Osteocyte (in vitro differentiated cells): ENCODE measurements at regions not wholly inside any gene's neighbourhood (a gene's known extent, or its start where the extent isn't known, plus 50 kb on each side); places are given as distances from the start of the nearest gene placed in this dataset.
"Not testable (repeated sequence)": the region's sequence is repeated elsewhere in the genome, so short reads cannot be mapped to it uniquely, and the experiment has no call there.

ENCODE experiments used
- DNase-seq: peaks from one replicate; pipeline ENCODE4 v3.0.0; 2021; ENCODE audit warnings: mixed read lengths; ENCODE audit not compliant: unreplicated experiment; ENCODE audit errors: extremely low spot score
- H3K27ac Mint-ChIP-seq: one replicate; pipeline ENCODE4 v1.8.0; 2021; ENCODE audit warnings: mild to moderate bottlenecking, mixed read lengths; ENCODE audit not compliant: unreplicated experiment
- H3K27me3 Mint-ChIP-seq: one replicate; pipeline ENCODE4 v1.8.0; 2021; ENCODE audit warnings: mixed read lengths; ENCODE audit not compliant: unreplicated experiment
- H3K36me3 Mint-ChIP-seq: one replicate; pipeline ENCODE4 v1.8.0; 2021; ENCODE audit warnings: mixed read lengths; ENCODE audit not compliant: unreplicated experiment
- H3K4me1 Mint-ChIP-seq: one replicate; pipeline ENCODE4 v1.8.0; 2021; ENCODE audit warnings: mixed read lengths; ENCODE audit not compliant: unreplicated experiment
- H3K4me3 Mint-ChIP-seq: one replicate; pipeline ENCODE4 v1.8.0; 2021; ENCODE audit warnings: mild to moderate bottlenecking, moderate library complexity, mixed read lengths; ENCODE audit not compliant: unreplicated experiment
- H3K9me3 Mint-ChIP-seq: one replicate; pipeline ENCODE4 v1.8.0; 2021; ENCODE audit warnings: mixed read lengths; ENCODE audit not compliant: unreplicated experiment
- TF ChIP-seq, protein P1 (sequence below): fragments of 200-600 bp; sonication (generic); IDR thresholded peaks from 2 replicates; pipeline ENCODE4 v1.5.0; 2021; ENCODE audit warnings: antibody characterized with exemption, mild to moderate bottlenecking, moderate library complexity

DNA sequence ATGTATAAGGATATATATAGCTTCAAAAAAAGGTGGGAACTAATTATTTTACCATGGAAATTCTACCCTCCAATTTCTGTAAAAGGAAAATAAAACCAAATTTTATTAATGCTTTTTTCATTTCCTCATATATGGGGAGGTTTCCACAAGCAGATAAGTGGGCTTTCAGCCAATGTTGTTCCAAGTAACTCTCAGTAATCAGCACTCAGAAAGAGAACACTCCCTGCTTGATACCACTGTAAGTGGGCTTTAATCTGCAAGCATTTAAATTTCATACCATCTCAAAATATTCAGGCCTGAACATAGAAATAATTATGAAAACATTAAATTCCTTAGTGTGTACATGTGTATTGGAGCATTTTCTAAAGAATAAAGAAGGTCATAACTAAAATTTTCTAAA, 827.6 kb downstream of the C12orf50 start:
- Mint-ChIP-seq H3K4me1 (no peaks in the 10 kb centered on the region), H3K27me3 (peaks cover 9% of the 10 kb centered on the region), H3K27ac (no peak overlapping the region), H3K36me3 (no peaks in the 10 kb centered on the region), H3K4me3 (no peak overlapping the region), H3K9me3 (peaks cover 16% of the 10 kb centered on the region)
- no peak for DNase-seq
- TF ChIP-seq, protein P1, sequence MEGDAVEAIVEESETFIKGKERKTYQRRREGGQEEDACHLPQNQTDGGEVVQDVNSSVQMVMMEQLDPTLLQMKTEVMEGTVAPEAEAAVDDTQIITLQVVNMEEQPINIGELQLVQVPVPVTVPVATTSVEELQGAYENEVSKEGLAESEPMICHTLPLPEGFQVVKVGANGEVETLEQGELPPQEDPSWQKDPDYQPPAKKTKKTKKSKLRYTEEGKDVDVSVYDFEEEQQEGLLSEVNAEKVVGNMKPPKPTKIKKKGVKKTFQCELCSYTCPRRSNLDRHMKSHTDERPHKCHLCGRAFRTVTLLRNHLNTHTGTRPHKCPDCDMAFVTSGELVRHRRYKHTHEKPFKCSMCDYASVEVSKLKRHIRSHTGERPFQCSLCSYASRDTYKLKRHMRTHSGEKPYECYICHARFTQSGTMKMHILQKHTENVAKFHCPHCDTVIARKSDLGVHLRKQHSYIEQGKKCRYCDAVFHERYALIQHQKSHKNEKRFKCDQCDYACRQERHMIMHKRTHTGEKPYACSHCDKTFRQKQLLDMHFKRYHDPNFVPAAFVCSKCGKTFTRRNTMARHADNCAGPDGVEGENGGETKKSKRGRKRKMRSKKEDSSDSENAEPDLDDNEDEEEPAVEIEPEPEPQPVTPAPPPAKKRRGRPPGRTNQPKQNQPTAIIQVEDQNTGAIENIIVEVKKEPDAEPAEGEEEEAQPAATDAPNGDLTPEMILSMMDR, result no peak

DNA sequence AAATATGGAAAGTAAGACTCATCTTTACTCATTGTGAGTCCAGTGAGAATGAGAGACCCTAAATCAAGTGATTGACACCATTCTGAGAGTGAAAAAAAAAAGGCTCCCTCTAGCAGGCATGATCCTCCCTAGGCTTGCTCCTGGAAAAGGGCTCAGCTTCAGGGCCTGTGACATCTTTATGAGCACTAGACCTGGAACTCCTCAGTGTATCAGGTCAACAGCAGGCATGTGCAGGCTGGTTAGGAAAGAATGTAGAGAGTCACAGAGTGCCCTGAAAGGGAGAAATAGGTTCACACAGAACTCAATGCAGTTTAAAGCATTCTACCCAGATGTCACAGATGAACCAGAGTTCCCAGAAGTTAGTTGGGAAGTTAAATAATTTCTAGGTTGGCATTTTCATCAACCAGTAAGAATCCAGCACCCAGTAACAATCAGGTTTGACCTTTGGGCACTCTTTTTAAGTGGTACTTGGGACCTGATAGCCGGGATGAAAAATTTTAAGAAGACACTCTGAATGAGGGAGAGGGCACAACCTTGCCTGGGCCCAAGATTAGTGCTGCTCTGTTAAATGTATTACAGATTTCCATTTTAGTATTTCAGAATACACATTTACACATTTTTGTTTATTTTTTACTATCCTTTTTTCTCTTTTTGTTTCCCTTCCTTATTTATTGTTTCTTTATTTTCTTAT, 828.8 kb downstream of the C12orf50 start:
- peaks cover 2% of the 10 kb centered on the region for H3K4me1 Mint-ChIP-seq
- H3K4me3 Mint-ChIP-seq, result no peak overlapping the region
- H3K36me3 Mint-ChIP-seq, result no peaks in the 10 kb centered on the region

DNA sequence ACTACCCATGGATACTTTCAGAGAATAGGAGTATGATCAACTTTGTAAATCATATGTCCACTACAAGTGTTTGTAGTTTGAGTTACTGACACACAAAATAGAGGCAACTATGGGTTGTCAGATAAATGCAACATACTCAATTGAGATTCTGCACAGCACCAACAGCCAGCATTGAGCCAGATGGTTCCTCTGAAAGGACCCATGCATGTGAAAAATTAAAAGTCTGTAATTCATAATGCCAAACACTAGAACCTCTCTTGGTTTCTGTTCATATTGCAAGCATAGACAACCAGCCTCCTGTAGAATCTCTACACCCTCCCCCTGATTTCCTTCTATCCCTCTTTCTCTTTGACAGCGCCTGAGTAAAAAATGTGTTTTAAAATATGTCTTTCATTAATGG, 831.0 kb downstream of the C12orf50 start:
- Mint-ChIP-seq H3K4me1 (peaks cover 2% of the 10 kb centered on the region), H3K36me3 (no peaks in the 10 kb centered on the region), H3K9me3 (no peaks in the 10 kb centered on the region), H3K4me3 (no peak overlapping the region), H3K27me3 (peaks cover 3% of the 10 kb centered on the region), H3K27ac (no peak overlapping the region)
- no peak for DNase-seq
- TF ChIP-seq, protein P1, result no peak

More for the DNA sequence above, 828.8 kb downstream of the C12orf50 start:
- Mint-ChIP-seq H3K27ac (no peak overlapping the region), H3K9me3 (peaks cover 13% of the 10 kb centered on the region), H3K27me3 (peaks cover 9% of the 10 kb centered on the region)
- TF ChIP-seq, protein P1, result no peak
- DNase-seq, result no peak

DNA sequence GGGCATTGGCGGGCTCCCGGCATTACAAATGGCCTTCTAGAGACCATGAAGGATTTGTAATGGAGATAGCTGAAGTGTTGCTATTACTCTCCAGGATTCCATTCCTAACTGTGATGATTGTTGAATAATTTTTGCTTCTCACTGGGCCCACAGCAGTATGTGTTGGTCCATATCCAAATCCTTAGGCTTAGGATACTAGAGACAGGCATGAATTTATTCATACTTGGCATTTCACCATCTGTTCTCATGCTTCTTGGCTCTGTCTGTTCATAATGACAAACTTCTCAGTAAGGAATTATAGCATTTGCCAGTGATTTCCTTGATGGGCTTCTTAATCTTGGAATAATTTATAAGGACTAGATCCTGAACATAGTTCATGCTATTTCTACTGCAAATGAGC, 832.9 kb downstream of the C12orf50 start:
- no peak for DNase-seq

DNA sequence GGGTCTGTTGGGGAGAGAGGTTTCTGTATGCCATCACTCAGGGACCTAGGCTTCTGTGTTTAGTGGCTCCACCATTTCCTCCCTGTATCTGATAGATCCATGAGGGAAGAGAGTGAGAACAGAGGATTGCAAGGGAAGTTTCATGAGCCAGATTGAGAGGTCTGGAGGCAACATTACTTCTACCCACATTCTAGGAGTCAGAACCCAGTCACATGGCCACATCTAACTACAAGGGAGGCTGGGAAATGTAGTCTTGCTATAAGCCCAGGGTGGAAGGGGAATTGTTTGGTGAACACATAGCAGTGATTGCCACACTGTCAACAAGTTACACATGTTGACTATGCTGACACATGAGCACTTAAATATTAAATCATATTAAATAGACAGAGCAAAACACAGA, 834.8 kb downstream of the C12orf50 start:
- H3K27ac Mint-ChIP-seq, DNase-seq, H3K27me3 Mint-ChIP-seq, H3K36me3 Mint-ChIP-seq, H3K4me1 Mint-ChIP-seq, H3K4me3 Mint-ChIP-seq, H3K9me3 Mint-ChIP-seq: not testable (repeated sequence)

More for the DNA sequence above, 832.9 kb downstream of the C12orf50 start:
- peaks cover 2% of the 10 kb centered on the region for H3K4me1 Mint-ChIP-seq
- no peaks in the 10 kb centered on the region for H3K9me3 Mint-ChIP-seq
- H3K27me3 Mint-ChIP-seq, result peaks cover 3% of the 10 kb centered on the region
- no peaks in the 10 kb centered on the region for H3K36me3 Mint-ChIP-seq
- H3K4me3 Mint-ChIP-seq, result no peak overlapping the region
- no peak overlapping the region for H3K27ac Mint-ChIP-seq
- TF ChIP-seq, protein P1, result no peak
